ENCODE measurements at regions not wholly inside any gene's neighbourhood (a gene's known extent, or its start where the extent isn't known, plus 50 kb on each side); places are given as distances from the start of the nearest gene placed in this dataset.

- Histone ChIP-seq H3K27ac (ENCODE audit: low read depth in 2 of 2, low read length in 1 of 2) (no peak overlapping the region), H3K9me3 (no peaks in the 10 kb centered on the region), H3F3A (replicated peaks; ENCODE audit: insufficient read depth) (no peaks in the 10 kb centered on the region), H3K4me3 (ENCODE audit: low read depth in 2 of 2, low read length in 1 of 2) (no peak overlapping the region), H3K4me2 (no peak overlapping the region), H3K79me2 (ENCODE audit: insufficient read depth) (no peaks in the 10 kb centered on the region), H2AFZ (ENCODE audit: low read depth) (no peak overlapping the region), H4K20me1 (ENCODE audit: insufficient read depth) (no peaks in the 10 kb centered on the region), H3K4me1 (ENCODE audit: control insufficient read depth in 1 of 2, insufficient read depth in 2 of 2, low read depth in 1 of 2, low read length in 1 of 2) (no peaks in the 10 kb centered on the region), H3K36me3 (replicated peaks in 1 of 2; ENCODE audit: control insufficient read depth in 1 of 2, insufficient read depth in 2 of 2, low read length in 1 of 2) (no peaks in the 10 kb centered on the region), H3K9me2 (no peaks in the 10 kb centered on the region), H3K9ac (no peak overlapping the region), H3K27me3 (ENCODE audit: insufficient read depth) (no peaks in the 10 kb centered on the region; the same call in 1 of the 2 replicates)
- no peak for DNase-seq
- CTCF ChIA-PET = interaction anchor here (3.1 kb wide), 1 partner anchor 47 kb away, joined by 10 read pairs; no protein-coding TSS in a partner anchor
- POLR2A ChIA-PET = no interaction called here
- TF ChIP-seq FOSL2 (IDR thresholded peaks at IDR 0.05; ENCODE audit: borderline replicate concordance, low read depth) (no peak), POLR2AphosphoS5 (IDR thresholded peaks at IDR 0.05; ENCODE audit: low read depth, low read length) (no peak), YY1 (IDR thresholded peaks at IDR 0.05; ENCODE audit: low read depth) (no peak), IRF3 (IDR thresholded peaks at IDR 0.05; ENCODE audit: low read depth, low read length) (no peak), SMC3 (IDR thresholded peaks at IDR 0.05; ENCODE audit: low read depth, low read length) (no peak), RAD21 (IDR thresholded peaks at IDR 0.05; ENCODE audit: low read length) (no peak), NFIC (IDR thresholded peaks at IDR 0.05; ENCODE audit: borderline replicate concordance) (no peak), CHD2 (IDR thresholded peaks at IDR 0.05; ENCODE audit: low read length, partially characterized antibody) (no peak), JUND (IDR thresholded peaks at IDR 0.05) (no peak)
These were observed 67.9 kb upstream of the FTH1 start for GRCh38 chr11:62035293-62035692.

GRCh38 chr11:62034036-62034338, 66.6 kb upstream of the FTH1 start:
- Histone ChIP-seq H3K4me1 (ENCODE audit: control insufficient read depth in 1 of 2, insufficient read depth in 2 of 2, low read depth in 1 of 2, low read length in 1 of 2) (no peaks in the 10 kb centered on the region), H3K9me2 (no peaks in the 10 kb centered on the region), H3K4me3 (ENCODE audit: low read depth in 2 of 2, low read length in 1 of 2) (no peak overlapping the region), H3K9me3 (no peaks in the 10 kb centered on the region), H3K9ac (no peak overlapping the region), H3F3A (replicated peaks; ENCODE audit: insufficient read depth) (no peaks in the 10 kb centered on the region), H3K27ac (ENCODE audit: low read depth in 2 of 2, low read length in 1 of 2) (no peak overlapping the region), H3K27me3 (ENCODE audit: insufficient read depth) (no peaks in the 10 kb centered on the region; the same call in 1 of the 2 replicates), H2AFZ (ENCODE audit: low read depth) (no peak overlapping the region), H3K36me3 (replicated peaks in 1 of 2; ENCODE audit: control insufficient read depth in 1 of 2, insufficient read depth in 2 of 2, low read length in 1 of 2) (no peaks in the 10 kb centered on the region), H3K79me2 (ENCODE audit: insufficient read depth) (no peaks in the 10 kb centered on the region), H3K4me2 (no peak overlapping the region), H4K20me1 (ENCODE audit: insufficient read depth) (no peaks in the 10 kb centered on the region)
- CTCF ChIA-PET = interaction anchor here (3.1 kb wide), 1 partner anchor 48 kb away, joined by 10 read pairs; no protein-coding TSS in a partner anchor
- TF ChIP-seq PBX3 (IDR thresholded peaks at IDR 0.05) (no peak), JUND (IDR thresholded peaks at IDR 0.05) (no peak), MAX (IDR thresholded peaks at IDR 0.05; ENCODE audit: low read depth) (no peak), IRF3 (IDR thresholded peaks at IDR 0.05; ENCODE audit: low read depth, low read length) (no peak), NFIC (IDR thresholded peaks at IDR 0.05; ENCODE audit: borderline replicate concordance) (no peak), USF2 (IDR thresholded peaks at IDR 0.05; ENCODE audit: borderline replicate concordance, low read depth, low read length) (no peak), TAF1 (IDR thresholded peaks at IDR 0.05; ENCODE audit: borderline replicate concordance, low read depth, low read length) (no peak), NRF1 (IDR thresholded peaks at IDR 0.05; ENCODE audit: low read depth, low read length) (no peak), TCF12 (IDR thresholded peaks at IDR 0.05) (no peak), RAD21 (IDR thresholded peaks at IDR 0.05; ENCODE audit: low read length) (no peak)
- POLR2A ChIA-PET = no interaction called here
- WGBS (ENCODE audit: low lambda C conversion rate) = 77% methylated on average over 1 of the region's 1 CpG
- no peak for DNase-seq

Data from SK-N-SH (cell line).